ENCODE measurements at regions not wholly inside any gene's neighbourhood (a gene's known extent, or its start where the extent isn't known, plus 50 kb on each side); places are given as distances from the start of the nearest gene placed in this dataset.

- no peak for TF ChIP-seq CTCF (conservative IDR thresholded peaks at IDR 0.05)
- no peak overlapping the region for H3K27ac Mint-ChIP-seq
- H2BK15ac ChIP-seq (ENCODE audit: low read depth, low read length), result no peak overlapping the region
- H3K56ac ChIP-seq (ENCODE audit: insufficient read length, low read depth, low read length), result no peak overlapping the region
- H3K4ac ChIP-seq (ENCODE audit: low read depth, low read length), result no peak overlapping the region
- peaks cover 0 to 26% (median 2%) of the 10 kb centered on the region in 3 experiments; a peak in 5 of 7 replicates for H3K36me3 Mint-ChIP-seq (ENCODE audit: insufficient read depth in 1 of 3, low read depth in 3 of 3)
- H3K9ac ChIP-seq (ENCODE audit: extremely low read depth, insufficient read length, low read length), result no peak overlapping the region
- H3K4me2 ChIP-seq (ENCODE audit: insufficient read depth, insufficient read length, low read length), result no peak overlapping the region
- peaks cover 52 to 56% of the 10 kb centered on the region in 2 experiments for H3K9me3 Mint-ChIP-seq
- no peaks in the 10 kb centered on the region for H3K79me2 ChIP-seq (ENCODE audit: insufficient read depth, low read length)
- no peak overlapping the region for H3K18ac ChIP-seq (ENCODE audit: insufficient read length, low read depth, low read length)
- H2BK120ac ChIP-seq (ENCODE audit: low read depth, low read length, poor library complexity, severe bottlenecking), result no peak overlapping the region
- no peak overlapping the region for H2AFZ ChIP-seq (ENCODE audit: low read length)
- H2BK20ac ChIP-seq (ENCODE audit: low read depth, low read length, poor library complexity, severe bottlenecking), result no peak overlapping the region
- H3K9me3 ChIP-seq (ENCODE audit: control insufficient read depth, low read depth, low read length), result peaks cover 39% of the 10 kb centered on the region
- H4K20me1 ChIP-seq (ENCODE audit: control insufficient read depth, insufficient read depth, insufficient read length), result no peaks in the 10 kb centered on the region
- H3K4me3 Mint-ChIP-seq, result no peak overlapping the region
- H3K27me3 ChIP-seq (ENCODE audit: insufficient read depth, low read length), result no peaks in the 10 kb centered on the region
- no peak overlapping the region for H3K14ac ChIP-seq (ENCODE audit: insufficient read depth, low read length)
- no peaks in the 10 kb centered on the region for H3K27me3 Mint-ChIP-seq (ENCODE audit: low read depth)
- H4K5ac ChIP-seq (ENCODE audit: insufficient read length, low read depth, low read length), result no peak overlapping the region
- no peak overlapping the region for H4K8ac ChIP-seq (replicated peaks; ENCODE audit: insufficient read length, low read depth, low read length)
- no peak overlapping the region for H3K23ac ChIP-seq (ENCODE audit: insufficient read length, low read depth, low read length)
- no CpG with 5 or more reads among the region's 1 CpG for WGBS (ENCODE audit: extremely low coverage, insufficient read length, low lambda C conversion rate)
- H2BK5ac ChIP-seq (ENCODE audit: insufficient read length, low read length), result no peak overlapping the region
- no peak for DNase-seq
- no peak overlapping the region for H3T11ph ChIP-seq (ENCODE audit: low read length)
- H3K4me1 Mint-ChIP-seq, result peaks cover under 1 to 5% of the 10 kb centered on the region in 2 experiments
- no peak overlapping the region for H4K91ac ChIP-seq (ENCODE audit: insufficient read length, low read depth, low read length)
- no peak overlapping the region for H2AK5ac ChIP-seq (ENCODE audit: insufficient read length, low read length)
- no peak overlapping the region for H2BK12ac ChIP-seq (ENCODE audit: insufficient read length, low read depth, low read length)
- no peaks in the 10 kb centered on the region for H3K23me2 ChIP-seq (ENCODE audit: insufficient read length, low read depth, low read length, poor library complexity, severe bottlenecking)
- H3K4me1 ChIP-seq (ENCODE audit: insufficient read depth, low read length), result no peaks in the 10 kb centered on the region
- H3K79me1 ChIP-seq (ENCODE audit: insufficient read depth, low read depth, low read length, poor library complexity, severe bottlenecking), result no peaks in the 10 kb centered on the region
- H3K27ac ChIP-seq (ENCODE audit: insufficient read length, low read depth, low read length), result no peak overlapping the region
Measured at GRCh38 chrX:102837847-102838246, 99.2 kb upstream of the RAB40AL start.

Data from H9 (cell line).